IPS-NIHi11 (cell line): ENCODE measurements at regions not wholly inside any gene's neighbourhood (a gene's known extent, or its start where the extent isn't known, plus 50 kb on each side); places are given as distances from the start of the nearest gene placed in this dataset.
"Not testable (repeated sequence)": the region's sequence is repeated elsewhere in the genome, so short reads cannot be mapped to it uniquely, and the experiment has no call there.

Source experiments
- DNase-seq: peaks from one replicate; pipeline ENCODE4 v3.0.0; 2012; ENCODE audit warnings: mixed read lengths, low spot score

- no peak for DNase-seq
Observed at GRCh38 chr12:124475295-124476010, 92.0 kb downstream of the NCOR2 start.

- no peak for DNase-seq
Observed at GRCh38 chr12:124474709-124475108, 92.7 kb downstream of the NCOR2 start.

- DNase-seq = no peak
Observed at GRCh38 chr12:124472690-124473279, 94.6 kb downstream of the NCOR2 start.

- no peak for DNase-seq
Observed at GRCh38 chr12:124471828-124472227, 95.6 kb downstream of the NCOR2 start.

- no peak for DNase-seq
Observed at GRCh38 chr12:124470806-124471205, 96.6 kb downstream of the NCOR2 start.

- DNase-seq = no peak
Observed at GRCh38 chr12:124470139-124470538, 97.3 kb downstream of the NCOR2 start.

- DNase-seq = peak; percentile 63
Observed at GRCh38 chr12:124469193-124469888, 98.1 kb downstream of the NCOR2 start.

- DNase-seq = not testable (repeated sequence)
Observed at GRCh38 chr12:124467549-124467948, 99.9 kb downstream of the NCOR2 start.

- DNase-seq = no peak
Observed at GRCh38 chr12:124466216-124467128, 100.9 kb downstream of the NCOR2 start.

- DNase-seq = no peak
Observed at GRCh38 chr12:124465473-124465872, 101.9 kb downstream of the NCOR2 start.

- DNase-seq = no peak
Observed at GRCh38 chr12:124464830-124465229, 102.6 kb downstream of the NCOR2 start.

GRCh38 chr12:124464062-124464461 is 103.3 kb downstream of the NCOR2 start:
- DNase-seq = no peak

- DNase-seq = peak; percentile 60
Observed at GRCh38 chr12:124463341-124463921, 104.0 kb downstream of the NCOR2 start.

GRCh38 chr12:124462750-124463149 is 104.7 kb downstream of the NCOR2 start:
- DNase-seq = no peak

GRCh38 chr12:124461851-124462623 is 105.4 kb downstream of the NCOR2 start:
- DNase-seq = no peak

GRCh38 chr12:124461241-124461673 is 106.2 kb downstream of the NCOR2 start:
- DNase-seq = no peak

GRCh38 chr12:124460771-124461170 is 106.6 kb downstream of the NCOR2 start:
- no peak for DNase-seq

- DNase-seq = no peak
Observed at GRCh38 chr12:124459852-124460645, 107.4 kb downstream of the NCOR2 start.

- no peak for DNase-seq
Observed at GRCh38 chr12:124458992-124459851, 108.2 kb downstream of the NCOR2 start.
